Breast epithelium (tissue), 4 donors: ENCODE measurements at regions not wholly inside any gene's neighbourhood (a gene's known extent, or its start where the extent isn't known, plus 50 kb on each side); places are given as distances from the start of the nearest gene placed in this dataset.

ENCODE experiments used
- DNase-seq, 2 donors: peaks; one replicate each; pipeline ENCODE4 v3.0.0-alpha.2; 2019; ENCODE audit warnings: low spot score in 2 of 2
- H3K27ac ChIP-seq, 2 donors: fragments of 200-600 bp; sonication (generic) in 1 of 2; one replicate each; pipeline ENCODE4 v1.5.1; 2016 to 2019; ENCODE audit warnings: mild to moderate bottlenecking in 1 of 2
- H3K27me3 ChIP-seq, 2 donors: fragments of 200-600 bp; sonication (generic) in 1 of 2; one replicate each; pipeline versions ENCODE4 v1.5.1 to v1.6.0; 2017 to 2019; ENCODE audit warnings: control low read depth in 1 of 2, mild to moderate bottlenecking in 1 of 2
- H3K36me3 ChIP-seq: fragments of 200-600 bp; one replicate; pipeline ENCODE4 v1.5.1; 2019
- H3K4me1 ChIP-seq, 2 donors: fragments of 200-600 bp; sonication (generic); one replicate each; pipeline ENCODE4 v1.5.1; 2016 to 2019; ENCODE audit warnings: control low read depth in 1 of 2
- H3K4me3 ChIP-seq, 3 donors: fragments of 200-600 bp; sonication (generic); 1 replicate in 2 of 3; 2 replicates in 1 of 3; pipeline ENCODE4 v1.5.1; 2016 to 2019; ENCODE audit warnings: mild to moderate bottlenecking in 3 of 3, moderate library complexity in 2 of 3
- H3K9me3 ChIP-seq, 2 donors: fragments of 200-600 bp; sonication (generic) in 1 of 2; one replicate each; pipeline ENCODE4 v1.5.1; 2016 to 2019; ENCODE audit warnings: control low read depth in 1 of 2
- CTCF ChIP-seq, 3 donors: fragments of 450-650 bp; IDR thresholded peaks; one replicate each; pipeline ENCODE4 v1.5.1; 2016 to 2017; ENCODE audit warnings: antibody characterized with exemption in 3 of 3, mild to moderate bottlenecking in 3 of 3, moderate library complexity in 3 of 3
- POLR2A ChIP-seq: fragments of 450-650 bp; IDR thresholded peaks from one replicate; pipeline ENCODE4 v1.6.1; 2016; ENCODE audit warnings: antibody characterized with exemption, mild to moderate bottlenecking, moderate library complexity
- POLR2AphosphoS5 ChIP-seq, 3 donors: sonication (generic); formaldehyde crosslinking; IDR thresholded peaks; one replicate each; pipeline ENCODE4 v1.6.1; 2017; ENCODE audit warnings: antibody characterized with exemption in 3 of 3
- intact Hi-C: fragments of 100-400 bp; cut with DNase I; formaldehyde crosslinking; loops from one replicate; pipeline ENCODE4 v1.15.1; 2023; ENCODE audit warnings: low total_unique reads

GRCh38 chr1:208841436-208841835, 597.3 kb upstream of the PLXNA2 start:
- intact Hi-C loops: no loop called here
- Histone ChIP-seq H3K36me3 (no peaks in the 10 kb centered on the region), H3K4me3 (no peak overlapping the region), H3K27ac (no peak overlapping the region), H3K27me3 (no peaks in the 10 kb centered on the region), H3K9me3 (no peaks in the 10 kb centered on the region), H3K4me1 (no peaks in the 10 kb centered on the region)
- TF ChIP-seq POLR2AphosphoS5 (IDR thresholded peaks at IDR 0.05): no peak
- TF ChIP-seq POLR2A: no peak
- no peak for TF ChIP-seq CTCF (IDR thresholded peaks at IDR 0.05)
- no peak for DNase-seq

GRCh38 chr1:208842451-208842850, 598.3 kb upstream of the PLXNA2 start:
- Histone ChIP-seq H3K4me3 (no peak overlapping the region), H3K27me3 (no peaks in the 10 kb centered on the region), H3K36me3 (no peaks in the 10 kb centered on the region), H3K27ac (no peak overlapping the region), H3K9me3 (no peaks in the 10 kb centered on the region), H3K4me1 (no peaks in the 10 kb centered on the region)
- TF ChIP-seq POLR2AphosphoS5 (IDR thresholded peaks at IDR 0.05): no peak
- no peak for TF ChIP-seq POLR2A
- TF ChIP-seq CTCF (IDR thresholded peaks at IDR 0.05): no peak
- intact Hi-C loops: no loop called here
- DNase-seq: no peak

GRCh38 chr1:208844158-208844557, 600.0 kb upstream of the PLXNA2 start:
- H3K9me3 ChIP-seq: no peaks in the 10 kb centered on the region
- no peaks in the 10 kb centered on the region for H3K27me3 ChIP-seq
- H3K36me3 ChIP-seq: no peaks in the 10 kb centered on the region
- no peaks in the 10 kb centered on the region for H3K4me1 ChIP-seq
- no peak for TF ChIP-seq POLR2A
- no peak for TF ChIP-seq CTCF (IDR thresholded peaks at IDR 0.05)
- TF ChIP-seq POLR2AphosphoS5 (IDR thresholded peaks at IDR 0.05): no peak
- DNase-seq: no peak
- intact Hi-C loops: no loop called here
- H3K27ac ChIP-seq: no peak overlapping the region
- no peak overlapping the region for H3K4me3 ChIP-seq

GRCh38 chr1:208848854-208849253, 604.7 kb upstream of the PLXNA2 start:
- H3K36me3 ChIP-seq: no peaks in the 10 kb centered on the region
- no peak for TF ChIP-seq POLR2A
- no peak for TF ChIP-seq POLR2AphosphoS5 (IDR thresholded peaks at IDR 0.05)
- no peak for TF ChIP-seq CTCF (IDR thresholded peaks at IDR 0.05)
- H3K4me3 ChIP-seq: no peak overlapping the region
- H3K4me1 ChIP-seq: no peaks in the 10 kb centered on the region
- no peak overlapping the region for H3K27ac ChIP-seq
- H3K9me3 ChIP-seq: no peaks in the 10 kb centered on the region
- intact Hi-C loops: no loop called here
- DNase-seq: no peak
- H3K27me3 ChIP-seq: no peaks in the 10 kb centered on the region

GRCh38 chr1:208850442-208850841, 606.3 kb upstream of the PLXNA2 start:
- no peak for TF ChIP-seq CTCF (IDR thresholded peaks at IDR 0.05)
- TF ChIP-seq POLR2AphosphoS5 (IDR thresholded peaks at IDR 0.05): no peak
- no peak for TF ChIP-seq POLR2A
- H3K27me3 ChIP-seq: no peaks in the 10 kb centered on the region
- H3K4me1 ChIP-seq: no peaks in the 10 kb centered on the region
- H3K4me3 ChIP-seq: no peak overlapping the region
- H3K9me3 ChIP-seq: no peaks in the 10 kb centered on the region
- no peak overlapping the region for H3K27ac ChIP-seq
- H3K36me3 ChIP-seq: no peaks in the 10 kb centered on the region
- no peak for DNase-seq
- intact Hi-C loops: no loop called here
